H9 (cell line): ENCODE measurements at regions not wholly inside any gene's neighbourhood (a gene's known extent, or its start where the extent isn't known, plus 50 kb on each side); places are given as distances from the start of the nearest gene placed in this dataset.

Experiments used
- DNase-seq: peaks from one replicate; pipeline ENCODE4 v3.0.0-alpha.2; 2017
- H2AFZ ChIP-seq: one replicate; pipeline ENCODE4 v1.6.1; 2013; ENCODE audit warnings: mild to moderate bottlenecking, low read length, control low read depth, moderate library complexity
- H2AK5ac ChIP-seq: 2 replicates; pipeline ENCODE4 v1.6.1; 2013; ENCODE audit warnings: low read length, control low read depth, mixed read lengths; ENCODE audit not compliant: insufficient read length
- H2BK120ac ChIP-seq: one replicate; pipeline ENCODE4 v1.6.1; 2013; ENCODE audit warnings: low read depth, mild to moderate bottlenecking, low read length, control low read depth, inconsistent platforms; ENCODE audit not compliant: poor library complexity, severe bottlenecking
- H2BK12ac ChIP-seq: 2 replicates; pipeline ENCODE4 v1.6.1; 2013; ENCODE audit warnings: low read length, control low read depth, mixed read lengths, low read depth; ENCODE audit not compliant: insufficient read length
- H2BK15ac ChIP-seq: 2 replicates; pipeline ENCODE4 v1.6.1; 2013; ENCODE audit warnings: low read depth, low read length, control low read depth
- H2BK20ac ChIP-seq: one replicate; pipeline ENCODE4 v1.6.1; 2013; ENCODE audit warnings: low read depth, mild to moderate bottlenecking, low read length, control low read depth, inconsistent platforms; ENCODE audit not compliant: poor library complexity, severe bottlenecking
- H2BK5ac ChIP-seq: 2 replicates; pipeline ENCODE4 v1.6.1; 2013; ENCODE audit warnings: low read length, control low read depth, mixed read lengths; ENCODE audit not compliant: insufficient read length
- H3K14ac ChIP-seq: 2 replicates; pipeline ENCODE4 v1.6.1; 2013; ENCODE audit warnings: low read length, control low read depth; ENCODE audit not compliant: insufficient read depth
- H3K18ac ChIP-seq: 2 replicates; pipeline ENCODE4 v1.6.1; 2013; ENCODE audit warnings: low read depth, mild to moderate bottlenecking, mixed read lengths, low read length, control low read depth; ENCODE audit not compliant: insufficient read length
- H3K23ac ChIP-seq: 2 replicates; pipeline ENCODE4 v1.6.1; 2013; ENCODE audit warnings: low read length, control low read depth, mixed read lengths, low read depth; ENCODE audit not compliant: insufficient read length
- H3K23me2 ChIP-seq: 2 replicates; pipeline ENCODE4 v1.6.1; 2013; ENCODE audit warnings: low read depth, mild to moderate bottlenecking, mixed read lengths, low read length, control low read depth; ENCODE audit not compliant: insufficient read length, poor library complexity, severe bottlenecking
- H3K27ac ChIP-seq: 2 replicates; pipeline ENCODE4 v1.5.1; 2013; ENCODE audit warnings: low read length, control low read depth, mixed read lengths, low read depth; ENCODE audit not compliant: insufficient read length
- H3K27me3 ChIP-seq: 2 replicates; pipeline ENCODE4 v1.6.1; 2013; ENCODE audit warnings: low read length, control low read depth, inconsistent platforms; ENCODE audit not compliant: insufficient read depth
- H3K4ac ChIP-seq: 2 replicates; pipeline ENCODE4 v1.6.1; 2013; ENCODE audit warnings: low read depth, mild to moderate bottlenecking, control low read depth, inconsistent platforms, low read length, moderate library complexity
- H3K4me1 ChIP-seq: 2 replicates; pipeline ENCODE4 v1.6.1; 2013; ENCODE audit warnings: low read length, control low read depth, inconsistent platforms; ENCODE audit not compliant: insufficient read depth
- H3K4me2 ChIP-seq: 2 replicates; pipeline ENCODE4 v1.6.1; 2013; ENCODE audit warnings: low read length, control low read depth, mixed read lengths; ENCODE audit not compliant: insufficient read length, insufficient read depth
- H3K56ac ChIP-seq: 2 replicates; pipeline ENCODE4 v1.6.1; 2013; ENCODE audit warnings: low read depth, mild to moderate bottlenecking, mixed read lengths, low read length, control low read depth; ENCODE audit not compliant: insufficient read length
- H3K79me1 ChIP-seq: 2 replicates; pipeline ENCODE4 v1.6.1; 2013; ENCODE audit warnings: low read depth, mild to moderate bottlenecking, moderate library complexity, low read length, control low read depth, inconsistent platforms; ENCODE audit not compliant: insufficient read depth, poor library complexity, severe bottlenecking
- H3K79me2 ChIP-seq: 2 replicates; pipeline ENCODE4 v1.6.1; 2013; ENCODE audit warnings: low read length, control low read depth, inconsistent platforms; ENCODE audit not compliant: insufficient read depth
- H3K9ac ChIP-seq: 2 replicates; pipeline ENCODE4 v1.6.1; 2013; ENCODE audit warnings: low read length, control low read depth, mixed read lengths; ENCODE audit not compliant: insufficient read length; ENCODE audit errors: extremely low read depth
- H3K9me3 ChIP-seq: one replicate; pipeline ENCODE4 v1.6.1; 2013; ENCODE audit warnings: low read depth, low read length, inconsistent platforms; ENCODE audit not compliant: control insufficient read depth
- H3T11ph ChIP-seq: one replicate; pipeline ENCODE4 v1.6.1; 2013; ENCODE audit warnings: mild to moderate bottlenecking, low read length, control low read depth, inconsistent platforms
- H4K20me1 ChIP-seq: one replicate; pipeline ENCODE4 v1.6.1; 2013; ENCODE audit not compliant: control insufficient read depth, insufficient read length, insufficient read depth
- H4K5ac ChIP-seq: 2 replicates; pipeline ENCODE4 v1.6.1; 2013; ENCODE audit warnings: low read depth, mild to moderate bottlenecking, mixed read lengths, low read length, control low read depth; ENCODE audit not compliant: insufficient read length
- H4K8ac ChIP-seq: replicated peaks from 2 replicates; pipeline ENCODE4 v1.6.1; 2013; ENCODE audit warnings: low read length, control low read depth, mixed read lengths, low read depth; ENCODE audit not compliant: insufficient read length
- H4K91ac ChIP-seq: 2 replicates; pipeline ENCODE4 v1.6.1; 2013; ENCODE audit warnings: low read depth, mild to moderate bottlenecking, moderate library complexity, mixed read lengths, low read length, control low read depth; ENCODE audit not compliant: insufficient read length
- H3K27ac Mint-ChIP-seq, 3 experiments: 2 replicates in 2 of 3; 3 replicates in 1 of 3; pipeline ENCODE4 v1.8.0; 2020 to 2021; ENCODE audit warnings: mixed read lengths in 3 of 3, mild to moderate bottlenecking in 1 of 3, moderate library complexity in 1 of 3
- H3K27me3 Mint-ChIP-seq: 2 replicates; pipeline ENCODE4 v1.8.0; 2021; ENCODE audit warnings: low read depth, mild to moderate bottlenecking, moderate library complexity, mixed read lengths
- H3K36me3 Mint-ChIP-seq, 3 experiments: 2 replicates in 2 of 3; 3 replicates in 1 of 3; pipeline ENCODE4 v1.8.0; 2020 to 2021; ENCODE audit warnings: low read depth in 3 of 3, mixed read lengths in 3 of 3; ENCODE audit not compliant: insufficient read depth in 1 of 3
- H3K4me1 Mint-ChIP-seq, 2 experiments: 2 replicates each; pipeline ENCODE4 v1.8.0; 2020; ENCODE audit warnings: mixed read lengths in 2 of 2
- H3K4me3 Mint-ChIP-seq, 2 experiments: 2 replicates in 1 of 2; 3 replicates in 1 of 2; pipeline ENCODE4 v1.8.0; 2020 to 2021; ENCODE audit warnings: mild to moderate bottlenecking in 2 of 2, mixed read lengths in 2 of 2, moderate library complexity in 1 of 2
- H3K9me3 Mint-ChIP-seq, 2 experiments: 2 replicates in 1 of 2; 3 replicates in 1 of 2; pipeline ENCODE4 v1.8.0; 2020; ENCODE audit warnings: mild to moderate bottlenecking in 2 of 2, mixed read lengths in 2 of 2, moderate library complexity in 1 of 2
- CTCF ChIP-seq: fragments of 200-600 bp; sonication (generic); conservative IDR thresholded peaks from 3 replicates; pipeline ENCODE4 v1.8.0; 2021; ENCODE audit warnings: antibody characterized with exemption, mild to moderate bottlenecking
- WGBS: extraction: QIAGEN DNeasy Blood & Tissue Kit; methylation state at CpG from one replicate; pipeline ENCODE4 v1.1.7; 2013; ENCODE audit warnings: missing lambda C conversion rate, low lambda C conversion rate, mixed read lengths; ENCODE audit not compliant: insufficient read length; ENCODE audit errors: extremely low coverage; 5-methylcytosine and 5-hydroxymethylcytosine counted together

GRCh38 chr1:80427881-80428280 lies 1372.9 kb upstream of the ADGRL2 start:
- H4K5ac ChIP-seq, result no peak overlapping the region
- H3T11ph ChIP-seq, result no peak overlapping the region
- H4K91ac ChIP-seq, result no peak overlapping the region
- no peak overlapping the region for H4K8ac ChIP-seq
- no peak overlapping the region for H2AFZ ChIP-seq
- Mint-ChIP-seq H3K4me3 (no peak overlapping the region), H3K36me3 (no peaks in the 10 kb centered on the region), H3K27ac (no peak overlapping the region), H3K4me1 (no peaks in the 10 kb centered on the region), H3K9me3 (no peaks in the 10 kb centered on the region), H3K27me3 (no peaks in the 10 kb centered on the region)
- no peak overlapping the region for H3K4me2 ChIP-seq
- H3K18ac ChIP-seq, result no peak overlapping the region
- H3K27me3 ChIP-seq, result no peaks in the 10 kb centered on the region
- H4K20me1 ChIP-seq, result no peaks in the 10 kb centered on the region
- H3K4me1 ChIP-seq, result no peaks in the 10 kb centered on the region
- no peaks in the 10 kb centered on the region for H3K9me3 ChIP-seq
- H3K56ac ChIP-seq, result no peak overlapping the region
- H2BK15ac ChIP-seq, result no peak overlapping the region
- DNase-seq, result no peak
- H3K14ac ChIP-seq, result no peak overlapping the region
- no peak overlapping the region for H3K27ac ChIP-seq
- no peak overlapping the region for H2BK20ac ChIP-seq
- H3K4ac ChIP-seq, result no peak overlapping the region
- no peak overlapping the region for H3K9ac ChIP-seq
- H2BK12ac ChIP-seq, result no peak overlapping the region
- H3K23ac ChIP-seq, result no peak overlapping the region
- TF ChIP-seq CTCF, result no peak
- no peak overlapping the region for H2BK120ac ChIP-seq
- WGBS, result no CpG with 5 or more reads among the region's 3 CpGs
- H3K79me1 ChIP-seq, result no peaks in the 10 kb centered on the region
- no peaks in the 10 kb centered on the region for H3K79me2 ChIP-seq
- no peaks in the 10 kb centered on the region for H3K23me2 ChIP-seq
- H2AK5ac ChIP-seq, result no peak overlapping the region
- no peak overlapping the region for H2BK5ac ChIP-seq
